Lower lobe of right lung (tissue), 2 donors: ENCODE measurements at regions not wholly inside any gene's neighbourhood (a gene's known extent, or its start where the extent isn't known, plus 50 kb on each side); places are given as distances from the start of the nearest gene placed in this dataset.
"Not testable (repeated sequence)": the region's sequence is repeated elsewhere in the genome, so short reads cannot be mapped to it uniquely, and the experiment has no call there.

Experiments used
- ATAC-seq, 2 donors: fragments of 200-7000 bp; cut with Tn5 transposase; one replicate each; pipeline ENCODE4 v1.9.1; 2020 to 2022; ENCODE audit warnings: mild to moderate bottlenecking in 2 of 2, moderate library complexity in 2 of 2
- DNase-seq: peaks from one replicate; pipeline ENCODE4 v3.0.0-alpha.2; 2020
- H3K27ac ChIP-seq: fragments of 200-600 bp; one replicate; pipeline ENCODE4 v1.8.0; 2022
- H3K27me3 ChIP-seq: fragments of 200-600 bp; one replicate; pipeline ENCODE4 v1.8.0; 2022; ENCODE audit warnings: low read depth
- H3K36me3 ChIP-seq: fragments of 200-600 bp; one replicate; pipeline ENCODE4 v1.8.0; 2022; ENCODE audit warnings: mild to moderate bottlenecking
- H3K4me1 ChIP-seq: fragments of 200-600 bp; one replicate; pipeline ENCODE4 v1.8.0; 2022
- H3K4me3 ChIP-seq: fragments of 200-600 bp; one replicate; pipeline ENCODE4 v1.8.0; 2022; ENCODE audit warnings: mild to moderate bottlenecking
- H3K9me3 ChIP-seq: fragments of 200-600 bp; one replicate; pipeline ENCODE4 v1.8.0; 2022
- CTCF ChIP-seq: fragments of 200-600 bp; IDR thresholded peaks from one replicate; pipeline ENCODE4 v1.8.0; 2022; ENCODE audit warnings: antibody characterized with exemption, mild to moderate bottlenecking
- intact Hi-C: fragments of 100-400 bp; cut with DNase I; formaldehyde crosslinking; loops from one replicate; pipeline ENCODE4 v1.11.0; 2022
- donor health status: DM: no; HTN: yes; CAD: no; lungs with severe emphysema.

- Histone ChIP-seq H3K27ac (no peak overlapping the region), H3K9me3 (no peaks in the 10 kb centered on the region), H3K36me3 (no peaks in the 10 kb centered on the region), H3K4me3 (no peak overlapping the region), H3K27me3 (no peaks in the 10 kb centered on the region), H3K4me1 (no peaks in the 10 kb centered on the region)
- no peak for DNase-seq
- no peak for ATAC-seq
- no peak for TF ChIP-seq CTCF
- intact Hi-C loops, result no loop called here
Measured at GRCh38 chr4:59772641-59773139, 1427.4 kb upstream of the ADGRL3 start.

- ATAC-seq, intact Hi-C loops, DNase-seq, H3K4me3 ChIP-seq, H3K4me1 ChIP-seq, H3K36me3 ChIP-seq, H3K27me3 ChIP-seq, H3K27ac ChIP-seq, H3K9me3 ChIP-seq: not testable (repeated sequence)
Measured at GRCh38 chr4:59780271-59780670, 1419.9 kb upstream of the ADGRL3 start.

DNA sequence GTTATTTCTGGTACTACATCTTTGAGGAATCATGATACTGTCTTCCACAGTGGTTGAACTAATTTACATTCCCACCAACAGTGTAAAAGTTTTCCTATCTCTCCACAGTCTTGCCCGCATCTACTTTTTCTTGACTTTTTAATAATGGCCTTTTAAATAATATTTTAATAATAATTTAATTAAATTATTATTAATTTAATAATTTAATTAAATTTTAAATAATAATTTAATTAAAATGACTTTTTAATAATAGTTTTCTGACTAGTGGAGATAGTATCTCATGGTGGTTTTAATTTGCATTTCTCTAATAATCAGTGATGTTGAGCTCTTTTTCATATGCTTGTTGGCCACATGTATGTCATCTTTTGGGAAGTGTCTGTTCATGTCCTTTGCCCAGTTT lies 1395.0 kb upstream of the ADGRL3 start:
- Histone ChIP-seq H3K36me3 (no peaks in the 10 kb centered on the region), H3K4me1 (no peaks in the 10 kb centered on the region), H3K27ac (no peak overlapping the region), H3K4me3 (no peak overlapping the region), H3K27me3 (no peaks in the 10 kb centered on the region), H3K9me3 (peaks cover 8% of the 10 kb centered on the region)
- no peak for TF ChIP-seq CTCF
- intact Hi-C loops, result no loop called here
- no peak for ATAC-seq
- no peak for DNase-seq

GRCh38 chr4:59814402-59815010 lies 1385.6 kb upstream of the ADGRL3 start:
- Histone ChIP-seq H3K27ac (no peak overlapping the region), H3K27me3 (no peaks in the 10 kb centered on the region), H3K9me3 (no peaks in the 10 kb centered on the region), H3K4me1 (no peaks in the 10 kb centered on the region), H3K36me3 (no peaks in the 10 kb centered on the region), H3K4me3 (no peak overlapping the region)
- no peak for TF ChIP-seq CTCF
- ATAC-seq (no peak), DNase-seq (no peak)
- intact Hi-C loops, result no loop called here

- peak overlapping the region; percentile 23 for H3K4me3 ChIP-seq
- H3K36me3 ChIP-seq, result no peaks in the 10 kb centered on the region
- no peaks in the 10 kb centered on the region for H3K9me3 ChIP-seq
- H3K4me1 ChIP-seq, result no peaks in the 10 kb centered on the region
- intact Hi-C loops, result no loop called here
- TF ChIP-seq CTCF, result no peak
- no peak for ATAC-seq
- DNase-seq, result no peak
- H3K27me3 ChIP-seq, result no peaks in the 10 kb centered on the region
- no peak overlapping the region for H3K27ac ChIP-seq
Measured at GRCh38 chr4:59818656-59819055, 1381.5 kb upstream of the ADGRL3 start.

DNA sequence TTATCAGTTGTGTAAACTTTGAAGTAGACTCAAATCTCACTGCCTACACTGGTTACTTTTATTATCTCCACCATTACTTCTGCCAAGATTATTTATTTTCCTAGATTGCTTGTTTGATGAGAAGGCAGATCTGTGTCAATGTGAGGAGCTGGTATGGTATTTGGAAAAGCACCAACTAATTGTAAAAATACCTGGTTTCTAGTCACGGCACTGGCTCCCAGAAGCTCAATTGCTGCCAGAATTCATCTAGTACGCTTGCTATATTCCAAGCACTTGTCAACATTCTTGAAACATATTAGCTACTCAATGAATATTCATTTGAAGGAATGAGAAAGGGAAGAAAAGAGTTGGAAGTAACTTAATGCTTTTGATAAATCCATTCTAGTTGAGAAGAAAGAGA lies 1376.8 kb upstream of the ADGRL3 start:
- H3K4me1 ChIP-seq, result no peaks in the 10 kb centered on the region
- no peaks in the 10 kb centered on the region for H3K27me3 ChIP-seq
- no peak overlapping the region for H3K4me3 ChIP-seq
- ATAC-seq (no peak), DNase-seq (no peak)
- intact Hi-C loops, result no loop called here
- H3K27ac ChIP-seq, result no peak overlapping the region
- TF ChIP-seq CTCF, result no peak
- H3K9me3 ChIP-seq, result no peaks in the 10 kb centered on the region
- H3K36me3 ChIP-seq, result no peaks in the 10 kb centered on the region
